GM12864 (cell line): ENCODE measurements at regions not wholly inside any gene's neighbourhood (a gene's known extent, or its start where the extent isn't known, plus 50 kb on each side); places are given as distances from the start of the nearest gene placed in this dataset.
"Not testable (repeated sequence)": the region's sequence is repeated elsewhere in the genome, so short reads cannot be mapped to it uniquely, and the experiment has no call there.

Source experiments
- DNase-seq: peaks from one replicate; pipeline ENCODE4 v3.0.0-alpha.2; 2011; ENCODE audit warnings: low read depth
- H3K4me3 ChIP-seq: 2 replicates; pipeline ENCODE4 v1.5.1; 2011; ENCODE audit warnings: mild to moderate bottlenecking, low read depth, low read length, control low read depth
- TF ChIP-seq, protein P1 (sequence below): IDR thresholded peaks from 2 replicates; pipeline ENCODE4 v1.5.1; 2011; ENCODE audit warnings: low read depth, mild to moderate bottlenecking, moderate library complexity, low read length, control low read depth, inconsistent platforms; ENCODE audit errors: missing control alignments

GRCh38 chr4:103422467-103423219 is 224.5 kb upstream of the CENPE start:
- H3K4me3 ChIP-seq = no peak overlapping the region
- TF ChIP-seq, protein P1, sequence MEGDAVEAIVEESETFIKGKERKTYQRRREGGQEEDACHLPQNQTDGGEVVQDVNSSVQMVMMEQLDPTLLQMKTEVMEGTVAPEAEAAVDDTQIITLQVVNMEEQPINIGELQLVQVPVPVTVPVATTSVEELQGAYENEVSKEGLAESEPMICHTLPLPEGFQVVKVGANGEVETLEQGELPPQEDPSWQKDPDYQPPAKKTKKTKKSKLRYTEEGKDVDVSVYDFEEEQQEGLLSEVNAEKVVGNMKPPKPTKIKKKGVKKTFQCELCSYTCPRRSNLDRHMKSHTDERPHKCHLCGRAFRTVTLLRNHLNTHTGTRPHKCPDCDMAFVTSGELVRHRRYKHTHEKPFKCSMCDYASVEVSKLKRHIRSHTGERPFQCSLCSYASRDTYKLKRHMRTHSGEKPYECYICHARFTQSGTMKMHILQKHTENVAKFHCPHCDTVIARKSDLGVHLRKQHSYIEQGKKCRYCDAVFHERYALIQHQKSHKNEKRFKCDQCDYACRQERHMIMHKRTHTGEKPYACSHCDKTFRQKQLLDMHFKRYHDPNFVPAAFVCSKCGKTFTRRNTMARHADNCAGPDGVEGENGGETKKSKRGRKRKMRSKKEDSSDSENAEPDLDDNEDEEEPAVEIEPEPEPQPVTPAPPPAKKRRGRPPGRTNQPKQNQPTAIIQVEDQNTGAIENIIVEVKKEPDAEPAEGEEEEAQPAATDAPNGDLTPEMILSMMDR = no peak
- no peak for DNase-seq

GRCh38 chr4:103415801-103416200 is 217.7 kb upstream of the CENPE start:
- no peak for DNase-seq
- H3K4me3 ChIP-seq = no peak overlapping the region
- TF ChIP-seq, protein P1 = no peak

DNA sequence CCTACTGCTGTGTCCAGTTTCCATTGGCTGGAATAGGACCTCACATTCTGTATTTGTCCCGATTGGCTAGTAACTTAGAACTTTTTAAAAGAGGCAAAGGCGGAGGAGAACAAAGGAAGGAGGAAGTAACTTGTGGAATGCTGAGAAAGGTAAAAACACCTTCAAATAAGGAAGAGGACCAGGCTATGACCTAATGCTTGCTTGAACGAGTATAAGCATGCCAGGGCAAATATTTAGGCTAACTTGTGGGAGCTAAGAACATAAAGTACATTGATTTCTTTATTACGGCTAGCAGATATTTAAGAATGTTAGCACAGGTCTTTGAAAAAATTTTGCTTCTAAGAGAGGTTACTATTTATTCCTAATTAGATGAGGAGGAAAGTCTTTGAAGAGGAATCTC is 214.5 kb upstream of the CENPE start:
- H3K4me3 ChIP-seq, DNase-seq: not testable (repeated sequence)

- DNase-seq = no peak
- TF ChIP-seq, protein P1 = no peak
- H3K4me3 ChIP-seq = no peak overlapping the region
Measured at GRCh38 chr4:103410386-103410785, 212.2 kb upstream of the CENPE start.

GRCh38 chr4:103405415-103405814 is 207.3 kb upstream of the CENPE start:
- TF ChIP-seq, protein P1 = no peak
- no peak for DNase-seq
- no peak overlapping the region for H3K4me3 ChIP-seq

DNA sequence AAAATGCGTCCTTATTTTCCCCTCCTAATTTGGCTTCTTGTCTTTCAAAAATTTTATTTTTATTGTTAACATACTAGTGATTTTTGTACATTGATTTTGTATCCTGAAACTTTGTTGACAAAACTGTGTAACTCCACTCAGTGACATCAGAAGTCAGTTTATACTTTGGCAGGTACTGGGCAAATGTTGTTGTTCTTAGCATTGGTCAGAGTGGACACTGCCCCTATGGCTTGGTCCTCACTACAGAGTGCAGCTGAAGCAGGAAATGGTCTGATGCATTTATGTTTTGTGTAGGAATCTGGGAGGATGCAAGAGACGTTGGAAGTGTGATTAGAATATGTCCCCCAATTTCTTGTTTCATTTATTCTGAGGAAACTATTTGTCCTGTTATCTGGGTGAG is 205.5 kb upstream of the CENPE start:
- no peak overlapping the region for H3K4me3 ChIP-seq
- TF ChIP-seq, protein P1 = no peak
- DNase-seq = no peak

DNA sequence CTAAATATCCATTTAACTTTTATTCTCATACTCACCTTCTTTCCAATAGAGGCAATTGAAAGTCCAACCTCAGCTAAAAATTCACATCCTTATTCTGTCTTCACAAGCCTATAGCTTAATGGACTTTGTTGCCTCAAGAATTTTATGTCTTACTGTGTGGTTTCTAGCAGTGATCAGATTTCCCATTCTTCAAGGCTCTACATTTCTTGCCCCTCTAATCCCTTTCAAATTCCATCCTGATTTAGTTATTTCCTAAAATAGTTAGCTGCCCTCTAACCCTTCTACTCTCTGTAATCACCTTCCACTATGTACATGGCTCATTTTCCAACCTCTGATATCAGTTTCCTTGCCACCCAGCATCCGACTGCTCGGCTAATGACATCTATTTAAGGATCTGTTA is 204.1 kb upstream of the CENPE start:
- H3K4me3 ChIP-seq = no peak overlapping the region
- TF ChIP-seq, protein P1 = no peak
- no peak for DNase-seq
